Thoracic aorta (tissue), 2 donors: ENCODE measurements at regions not wholly inside any gene's neighbourhood (a gene's known extent, or its start where the extent isn't known, plus 50 kb on each side); places are given as distances from the start of the nearest gene placed in this dataset.

Experiments used
- ATAC-seq: fragments of 150-250 bp; one replicate; pipeline ENCODE4 v1.8.0; 2017; ENCODE audit warnings: low read depth; ENCODE audit not compliant: insufficient number of reproducible peaks, low FRiP score
- DNase-seq: peaks from one replicate; pipeline ENCODE4 v3.0.0-alpha.2; 2020; ENCODE audit warnings: low spot score
- H3K27ac ChIP-seq, 2 donors: fragments of 200-600 bp; sonication (generic); 1 replicate in 1 of 2; 2 replicates in 1 of 2; pipeline ENCODE4 v1.5.1; 2016; ENCODE audit warnings: mild to moderate bottlenecking in 2 of 2, moderate library complexity in 2 of 2
- H3K27me3 ChIP-seq: fragments of 200-600 bp; sonication (generic); replicated peaks from 2 replicates; pipeline ENCODE4 v1.6.0; 2016; ENCODE audit warnings: mild to moderate bottlenecking; ENCODE audit not compliant: insufficient read depth
- H3K36me3 ChIP-seq: fragments of 200-600 bp; sonication (generic); one replicate; pipeline ENCODE4 v1.5.1; 2016
- H3K4me1 ChIP-seq, 2 donors: fragments of 200-600 bp; sonication (generic); 1 replicate in 1 of 2; 2 replicates in 1 of 2; pipeline versions ENCODE4 v1.5.1 to v1.6.0; 2016; ENCODE audit warnings: low read depth in 2 of 2, mild to moderate bottlenecking in 1 of 2; ENCODE audit not compliant: control insufficient read depth in 1 of 2
- H3K4me3 ChIP-seq: fragments of 200-600 bp; sonication (generic); 2 replicates; pipeline ENCODE4 v1.5.1; 2016; ENCODE audit warnings: mild to moderate bottlenecking
- H3K9me3 ChIP-seq: fragments of 200-600 bp; sonication (generic); 2 replicates; pipeline ENCODE4 v1.5.1; 2016
- CTCF ChIP-seq: fragments of 200-600 bp; sonication (generic); IDR thresholded peaks from one replicate; pipeline ENCODE4 v1.5.1; 2019; ENCODE audit warnings: antibody characterized with exemption

DNA sequence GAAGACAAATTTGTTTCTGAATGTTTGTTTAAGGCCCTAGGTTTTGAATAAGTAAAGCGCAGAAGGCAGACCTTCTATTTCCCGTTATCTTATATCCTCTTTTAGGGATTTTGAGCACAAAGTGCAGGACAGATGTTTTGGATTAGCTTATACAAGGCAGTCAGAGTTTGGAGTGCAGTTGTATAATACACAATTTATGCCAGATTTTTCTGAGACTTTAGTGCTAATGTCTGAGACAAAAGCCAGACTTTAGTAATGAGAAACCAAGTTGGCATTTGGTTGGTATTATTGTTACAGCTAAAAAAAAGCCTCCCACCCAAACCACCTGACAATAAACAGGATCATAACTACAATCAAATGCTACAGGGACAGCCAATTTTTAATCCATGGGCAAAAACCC is 309.9 kb upstream of the SATB1 start:
- Histone ChIP-seq H3K4me1 (no peaks in the 10 kb centered on the region), H3K9me3 (no peaks in the 10 kb centered on the region), H3K27me3 (no peaks in the 10 kb centered on the region), H3K4me3 (no peak overlapping the region), H3K27ac (no peak overlapping the region), H3K36me3 (no peaks in the 10 kb centered on the region)
- ATAC-seq = no peak
- no peak for DNase-seq
- no peak for TF ChIP-seq CTCF

DNA sequence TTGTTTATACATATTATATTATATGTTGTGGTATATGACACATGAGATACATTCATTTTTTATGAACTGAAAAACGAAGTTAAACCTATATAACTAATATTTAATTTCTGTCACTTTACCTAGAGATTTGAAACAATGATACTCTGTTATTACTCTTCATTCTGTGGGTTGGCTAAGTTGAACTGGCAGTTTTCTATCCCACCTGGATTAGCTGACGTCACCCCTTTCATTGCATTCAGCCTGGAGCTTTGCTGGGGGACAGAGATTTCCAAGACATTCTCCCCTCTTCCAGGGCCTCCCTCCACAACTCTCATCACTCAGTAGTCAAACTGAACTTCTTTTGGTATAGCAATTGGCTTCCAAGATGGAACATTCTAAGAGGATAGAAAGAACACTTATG is 309.2 kb upstream of the SATB1 start:
- Histone ChIP-seq H3K4me3 (no peak overlapping the region), H3K9me3 (no peaks in the 10 kb centered on the region), H3K36me3 (no peaks in the 10 kb centered on the region), H3K4me1 (no peaks in the 10 kb centered on the region), H3K27me3 (no peaks in the 10 kb centered on the region), H3K27ac (no peak overlapping the region)
- no peak for TF ChIP-seq CTCF
- ATAC-seq (no peak), DNase-seq (no peak)

GRCh38 chr3:18732474-18732873 is 307.3 kb upstream of the SATB1 start:
- no peak for DNase-seq
- TF ChIP-seq CTCF = no peak
- no peaks in the 10 kb centered on the region for H3K36me3 ChIP-seq
- ATAC-seq = no peak
- no peaks in the 10 kb centered on the region for H3K27me3 ChIP-seq
- H3K4me3 ChIP-seq = no peak overlapping the region
- no peak overlapping the region for H3K27ac ChIP-seq
- no peaks in the 10 kb centered on the region for H3K9me3 ChIP-seq
- no peaks in the 10 kb centered on the region for H3K4me1 ChIP-seq

DNA sequence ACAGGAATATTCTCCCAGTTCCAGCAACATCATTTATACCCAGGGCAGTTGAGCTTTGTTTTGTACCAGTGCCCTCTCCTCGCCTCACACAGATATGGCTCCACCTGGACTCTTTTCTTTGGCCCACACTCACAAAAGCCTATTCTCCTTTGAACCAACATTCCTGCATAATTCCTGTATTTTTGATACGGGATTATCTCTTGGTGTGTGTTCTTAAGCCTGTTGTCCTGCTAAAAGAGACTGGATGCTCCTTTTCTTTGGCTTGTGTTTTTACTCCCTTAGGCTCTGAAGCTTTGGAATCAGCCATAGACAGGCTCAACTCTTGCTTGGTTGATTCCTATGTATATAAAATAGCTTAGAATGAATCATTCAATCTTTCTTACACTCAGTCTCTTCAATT is 305.4 kb upstream of the SATB1 start:
- ATAC-seq (no peak), DNase-seq (no peak)
- no peaks in the 10 kb centered on the region for H3K36me3 ChIP-seq
- no peaks in the 10 kb centered on the region for H3K4me1 ChIP-seq
- TF ChIP-seq CTCF = no peak
- no peaks in the 10 kb centered on the region for H3K27me3 ChIP-seq
- no peaks in the 10 kb centered on the region for H3K9me3 ChIP-seq
- no peak overlapping the region for H3K4me3 ChIP-seq
- no peak overlapping the region for H3K27ac ChIP-seq

DNA sequence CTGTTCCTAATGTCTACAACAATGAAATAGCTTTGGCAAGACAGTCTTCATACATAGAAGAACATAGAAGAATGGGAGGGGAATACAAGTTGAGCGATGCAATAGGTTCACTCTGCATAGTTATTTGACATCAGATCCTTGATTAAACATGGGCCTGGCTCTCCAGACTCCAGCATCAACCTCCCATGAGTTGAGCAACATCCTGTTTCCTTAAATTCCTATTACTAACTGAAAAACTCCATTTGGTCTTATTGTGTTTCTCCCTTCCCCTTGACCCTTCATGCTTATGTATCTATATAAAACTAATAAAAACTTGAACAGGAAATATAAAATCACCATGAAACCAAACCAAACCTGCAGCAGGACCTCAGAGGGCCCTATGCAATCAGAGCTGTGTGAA is 304.5 kb upstream of the SATB1 start:
- Histone ChIP-seq H3K4me1 (no peaks in the 10 kb centered on the region), H3K4me3 (no peak overlapping the region), H3K27me3 (no peaks in the 10 kb centered on the region), H3K9me3 (no peaks in the 10 kb centered on the region), H3K27ac (no peak overlapping the region), H3K36me3 (no peaks in the 10 kb centered on the region)
- ATAC-seq (no peak), DNase-seq (no peak)
- TF ChIP-seq CTCF = no peak
